Prostate gland (tissue), 2 donors: ENCODE measurements at regions not wholly inside any gene's neighbourhood (a gene's known extent, or its start where the extent isn't known, plus 50 kb on each side); places are given as distances from the start of the nearest gene placed in this dataset.

Experiments used
- DNase-seq: peaks from one replicate; pipeline ENCODE4 v3.0.0-alpha.2; 2019; ENCODE audit warnings: low spot score
- H3K27ac ChIP-seq, 2 donors: fragments of 200-600 bp; sonication (generic); 2 replicates each; pipeline ENCODE4 v1.5.1; 2017 to 2019
- H3K27me3 ChIP-seq: fragments of 200-600 bp; sonication (generic); replicated peaks from 2 replicates; pipeline ENCODE4 v1.5.1; 2019; ENCODE audit not compliant: insufficient read depth
- H3K36me3 ChIP-seq, 2 donors: fragments of 200-600 bp; sonication (generic); 1 replicate in 1 of 2; 2 replicates in 1 of 2; pipeline versions ENCODE4 v1.5.1 to v1.8.1; 2017 to 2019
- H3K4me1 ChIP-seq: fragments of 200-600 bp; sonication (generic); replicated peaks from 2 replicates; pipeline ENCODE4 v1.5.1; 2019
- H3K4me3 ChIP-seq, 2 donors: fragments of 200-600 bp; sonication (generic); 2 replicates each; pipeline ENCODE4 v1.5.1; 2017 to 2019
- H3K9me3 ChIP-seq: fragments of 200-600 bp; sonication (generic); 2 replicates; pipeline ENCODE4 v1.5.1; 2017
- POLR2A ChIP-seq: fragments of 450-650 bp; IDR thresholded peaks from one replicate; pipeline ENCODE4 v1.6.1; 2016; ENCODE audit warnings: antibody characterized with exemption, mild to moderate bottlenecking
- POLR2AphosphoS5 ChIP-seq: sonication (generic); formaldehyde crosslinking; IDR thresholded peaks from one replicate; pipeline ENCODE4 v1.6.1; 2017; ENCODE audit warnings: antibody characterized with exemption
- WGBS: methylation state at CpG from one replicate; pipeline ENCODE4 v1.1.5; 2018; 5-methylcytosine and 5-hydroxymethylcytosine counted together
- intact Hi-C: fragments of 100-400 bp; cut with DNase I; formaldehyde crosslinking; loops from one replicate; pipeline ENCODE4 v1.14.2; 2022
- TF ChIP-seq, protein P1 (sequence below), 4 experiments: fragments of 200-600 bp in 2 of 4; fragments of 450-650 bp in 2 of 4; sonication (generic) in 2 of 4; IDR thresholded peaks; 1 replicate in 3 of 4; 2 replicates in 1 of 4; pipeline ENCODE4 v1.5.1; 2016 to 2019; ENCODE audit warnings: antibody characterized with exemption in 4 of 4, mild to moderate bottlenecking in 2 of 4, moderate library complexity in 2 of 4

DNA sequence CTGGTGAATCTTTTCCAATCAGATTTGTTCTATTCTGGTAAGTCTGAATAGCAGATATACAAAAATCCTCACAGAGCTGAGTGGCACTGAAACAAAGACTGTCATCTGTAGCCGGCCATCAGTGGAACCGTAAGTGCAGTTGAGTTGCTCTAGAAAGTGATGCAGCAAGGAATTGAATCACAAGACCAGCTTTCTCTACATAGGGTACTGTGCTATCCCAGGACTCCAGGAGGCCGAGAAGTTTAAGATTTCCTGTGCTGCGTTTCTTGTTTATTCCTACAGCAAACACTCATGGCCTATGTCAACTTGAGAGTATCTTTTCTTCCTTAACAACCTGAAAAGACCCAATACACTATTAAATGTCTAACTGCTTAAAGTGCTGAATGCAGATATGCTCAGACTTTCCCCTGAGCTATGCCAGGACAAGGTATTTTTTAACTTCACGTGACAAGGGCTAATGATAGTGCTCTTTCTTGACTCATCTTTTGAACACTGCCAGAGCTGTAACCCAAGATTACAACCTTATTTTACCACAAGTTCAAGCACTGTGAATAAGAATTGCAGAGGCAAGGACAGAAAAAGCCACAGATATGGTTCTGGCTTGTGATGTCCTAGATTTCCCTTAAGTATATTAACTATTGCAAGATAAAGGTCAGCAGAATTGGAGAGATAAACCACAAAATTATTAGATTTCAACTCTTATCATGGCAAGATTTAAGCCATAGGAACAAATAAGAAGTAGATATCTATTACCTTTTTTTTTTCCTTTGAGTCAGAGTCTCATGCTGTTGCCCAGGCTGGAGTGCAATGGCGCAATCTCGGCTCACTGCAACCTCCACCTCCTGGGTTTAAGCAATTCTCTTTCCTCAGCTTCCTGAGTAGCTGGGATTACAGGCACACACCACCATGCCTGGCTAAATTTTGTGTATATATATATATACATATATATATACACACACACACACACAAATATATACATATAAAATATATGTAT, 71.6 kb downstream of the GJA1 start:
- TF ChIP-seq POLR2AphosphoS5, result no peak
- TF ChIP-seq, protein P1, sequence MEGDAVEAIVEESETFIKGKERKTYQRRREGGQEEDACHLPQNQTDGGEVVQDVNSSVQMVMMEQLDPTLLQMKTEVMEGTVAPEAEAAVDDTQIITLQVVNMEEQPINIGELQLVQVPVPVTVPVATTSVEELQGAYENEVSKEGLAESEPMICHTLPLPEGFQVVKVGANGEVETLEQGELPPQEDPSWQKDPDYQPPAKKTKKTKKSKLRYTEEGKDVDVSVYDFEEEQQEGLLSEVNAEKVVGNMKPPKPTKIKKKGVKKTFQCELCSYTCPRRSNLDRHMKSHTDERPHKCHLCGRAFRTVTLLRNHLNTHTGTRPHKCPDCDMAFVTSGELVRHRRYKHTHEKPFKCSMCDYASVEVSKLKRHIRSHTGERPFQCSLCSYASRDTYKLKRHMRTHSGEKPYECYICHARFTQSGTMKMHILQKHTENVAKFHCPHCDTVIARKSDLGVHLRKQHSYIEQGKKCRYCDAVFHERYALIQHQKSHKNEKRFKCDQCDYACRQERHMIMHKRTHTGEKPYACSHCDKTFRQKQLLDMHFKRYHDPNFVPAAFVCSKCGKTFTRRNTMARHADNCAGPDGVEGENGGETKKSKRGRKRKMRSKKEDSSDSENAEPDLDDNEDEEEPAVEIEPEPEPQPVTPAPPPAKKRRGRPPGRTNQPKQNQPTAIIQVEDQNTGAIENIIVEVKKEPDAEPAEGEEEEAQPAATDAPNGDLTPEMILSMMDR (IDR thresholded peaks at IDR 0.05), result no peak
- TF ChIP-seq POLR2A, result no peak
- DNase-seq, result no peak
- H3K36me3 ChIP-seq, result no peaks in the 10 kb centered on the region
- WGBS, result 62% methylated on average over 7 of the region's 7 CpGs
- H3K9me3 ChIP-seq, result no peaks in the 10 kb centered on the region
- H3K27me3 ChIP-seq, result no peaks in the 10 kb centered on the region
- intact Hi-C loops, result no loop called here
- peak overlapping the region in 1 of 2 donors; percentile 20 for H3K27ac ChIP-seq
- no peak overlapping the region for H3K4me3 ChIP-seq
- H3K4me1 ChIP-seq, result no peaks in the 10 kb centered on the region

DNA sequence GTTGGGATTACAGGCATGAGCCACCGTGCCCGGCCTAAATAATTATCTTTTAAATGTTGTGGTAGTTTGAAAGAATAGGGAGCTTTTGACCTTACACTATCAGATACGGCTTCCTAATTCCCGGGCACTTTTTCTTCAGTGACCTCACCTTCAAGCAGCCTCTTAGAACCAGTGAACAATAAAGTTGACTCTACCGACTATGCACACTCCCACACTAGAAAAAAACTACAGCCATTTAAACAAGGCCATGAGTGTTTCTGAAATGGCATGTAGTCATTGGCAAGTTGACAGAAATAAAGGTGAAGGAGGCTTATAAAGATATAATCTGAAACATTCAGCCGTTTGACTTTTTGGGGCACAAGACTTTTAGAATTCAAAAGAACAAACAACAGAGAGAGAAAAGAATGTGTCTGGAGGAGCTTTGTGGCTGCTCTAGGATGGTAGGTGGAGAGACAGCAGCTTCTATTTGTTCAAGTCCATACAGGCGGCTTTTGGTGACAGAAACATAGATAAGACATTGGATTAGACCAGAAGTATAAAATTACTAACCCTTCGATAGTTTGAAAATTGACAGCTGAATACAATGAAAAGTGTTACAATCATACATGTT, 75.2 kb downstream of the GJA1 start:
- H3K4me1 ChIP-seq, result no peaks in the 10 kb centered on the region
- peak overlapping the region in 1 of 2 donors; percentile 16 for H3K27ac ChIP-seq
- H3K4me3 ChIP-seq, result no peak overlapping the region
- intact Hi-C loops, result loop anchor here (10.0 kb wide), 1 partner anchor 74 kb away; no protein-coding TSS in a partner anchor
- no peaks in the 10 kb centered on the region for H3K36me3 ChIP-seq
- H3K9me3 ChIP-seq, result no peaks in the 10 kb centered on the region
- TF ChIP-seq POLR2A (no peak), POLR2AphosphoS5 (peak; percentile 73)
- TF ChIP-seq, protein P1 (IDR thresholded peaks at IDR 0.05), result no peak
- DNase-seq, result peak; percentile 19
- 27% methylated on average over 8 of the region's 8 CpGs for WGBS
- H3K27me3 ChIP-seq, result no peaks in the 10 kb centered on the region

- Histone ChIP-seq H3K36me3 (no peaks in the 10 kb centered on the region), H3K27me3 (no peaks in the 10 kb centered on the region), H3K4me1 (no peaks in the 10 kb centered on the region), H3K27ac (no peak overlapping the region), H3K9me3 (no peaks in the 10 kb centered on the region), H3K4me3 (no peak overlapping the region)
- DNase-seq, result no peak
- intact Hi-C loops, result loop anchor here (10.0 kb wide), 1 partner anchor 69 kb away; no protein-coding TSS in a partner anchor
- TF ChIP-seq POLR2A (no peak), POLR2AphosphoS5 (no peak)
- TF ChIP-seq, protein P1 (IDR thresholded peaks at IDR 0.05), result no peak
- 87% methylated on average over 1 of the region's 1 CpG for WGBS
Measured at GRCh38 chr6:121515630-121516265, 80.3 kb downstream of the GJA1 start.

DNA sequence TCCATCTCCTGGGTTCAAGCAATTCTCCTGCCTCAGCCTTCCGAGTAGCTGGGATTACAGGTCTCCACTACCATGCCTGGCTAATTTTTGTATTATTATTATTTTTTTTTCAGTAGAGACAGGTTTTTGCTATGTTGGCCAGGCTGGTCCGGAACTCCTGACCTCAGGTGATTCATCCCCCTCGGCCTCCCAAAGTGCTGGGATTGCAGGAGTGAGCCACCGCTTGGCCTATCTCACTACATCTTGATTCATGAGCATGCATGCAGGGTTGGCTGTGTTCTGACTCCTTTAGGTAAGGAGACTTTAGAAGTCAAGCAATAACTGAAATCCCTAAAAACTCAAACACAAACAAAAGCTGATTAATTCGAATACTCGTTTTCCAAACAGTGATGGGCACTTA, 80.9 kb downstream of the GJA1 start:
- DNase-seq, result no peak

More for the DNA sequence above, 80.9 kb downstream of the GJA1 start:
- TF ChIP-seq POLR2AphosphoS5, result no peak
- no peak for TF ChIP-seq POLR2A
- TF ChIP-seq, protein P1 (IDR thresholded peaks at IDR 0.05), result no peak
- Histone ChIP-seq H3K9me3 (no peaks in the 10 kb centered on the region), H3K4me1 (no peaks in the 10 kb centered on the region), H3K36me3 (no peaks in the 10 kb centered on the region), H3K4me3 (no peak overlapping the region), H3K27me3 (no peaks in the 10 kb centered on the region), H3K27ac (no peak overlapping the region)
- WGBS, result 91% methylated on average over 6 of the region's 6 CpGs
- intact Hi-C loops, result loop anchor here (10.0 kb wide), 1 partner anchor 68 kb away; no protein-coding TSS in a partner anchor
